ENCODE measurements at regions not wholly inside any gene's neighbourhood (a gene's known extent, or its start where the extent isn't known, plus 50 kb on each side); places are given as distances from the start of the nearest gene placed in this dataset.

GRCh38 chr10:2861632-2862210 is 205.6 kb upstream of the PFKP start:
- Mint-ChIP-seq H3K4me1 (ENCODE audit: unreplicated experiment) (no peaks in the 10 kb centered on the region), H3K27ac (no peak overlapping the region), H3K36me3 (no peaks in the 10 kb centered on the region), H3K9me3 (peaks cover 5% of the 10 kb centered on the region), H3K4me3 (no peak overlapping the region), H3K27me3 (peaks cover 41% of the 10 kb centered on the region)
- no peak for TF ChIP-seq CTCF (conservative IDR thresholded peaks at IDR 0.05)
- DNase-seq (ENCODE audit: extremely low spot score, unreplicated experiment) = no peak

- H3K4me1 Mint-ChIP-seq (ENCODE audit: unreplicated experiment) = no peaks in the 10 kb centered on the region
- H3K9me3 Mint-ChIP-seq = peaks cover 5% of the 10 kb centered on the region
- no peak for DNase-seq (ENCODE audit: extremely low spot score, unreplicated experiment)
- TF ChIP-seq CTCF (conservative IDR thresholded peaks at IDR 0.05) = no peak
- H3K36me3 Mint-ChIP-seq = no peaks in the 10 kb centered on the region
- H3K27me3 Mint-ChIP-seq = peaks cover 61% of the 10 kb centered on the region
- no peak overlapping the region for H3K27ac Mint-ChIP-seq
- no peak overlapping the region for H3K4me3 Mint-ChIP-seq
Observed at GRCh38 chr10:2858452-2858851, 208.9 kb upstream of the PFKP start.

GRCh38 chr10:2856598-2856997 is 210.8 kb upstream of the PFKP start:
- H3K4me3 Mint-ChIP-seq = no peak overlapping the region
- no peak for DNase-seq (ENCODE audit: extremely low spot score, unreplicated experiment)
- peaks cover 67% of the 10 kb centered on the region for H3K27me3 Mint-ChIP-seq
- H3K4me1 Mint-ChIP-seq (ENCODE audit: unreplicated experiment) = no peaks in the 10 kb centered on the region
- peaks cover 5% of the 10 kb centered on the region for H3K9me3 Mint-ChIP-seq
- no peaks in the 10 kb centered on the region for H3K36me3 Mint-ChIP-seq
- no peak for TF ChIP-seq CTCF (conservative IDR thresholded peaks at IDR 0.05)
- no peak overlapping the region for H3K27ac Mint-ChIP-seq

GRCh38 chr10:2852574-2853323 is 214.6 kb upstream of the PFKP start:
- no peak for TF ChIP-seq CTCF (conservative IDR thresholded peaks at IDR 0.05)
- no peak overlapping the region for H3K4me3 Mint-ChIP-seq
- DNase-seq (ENCODE audit: extremely low spot score, unreplicated experiment) = no peak
- H3K36me3 Mint-ChIP-seq = no peaks in the 10 kb centered on the region
- H3K27me3 Mint-ChIP-seq = peaks cover 47% of the 10 kb centered on the region
- H3K9me3 Mint-ChIP-seq = no peaks in the 10 kb centered on the region
- no peak overlapping the region for H3K27ac Mint-ChIP-seq
- no peaks in the 10 kb centered on the region for H3K4me1 Mint-ChIP-seq (ENCODE audit: unreplicated experiment)

GRCh38 chr10:2851566-2851965 is 215.8 kb upstream of the PFKP start:
- no peak for DNase-seq (ENCODE audit: extremely low spot score, unreplicated experiment)
- Mint-ChIP-seq H3K27ac (no peak overlapping the region), H3K4me3 (no peak overlapping the region), H3K4me1 (ENCODE audit: unreplicated experiment) (no peaks in the 10 kb centered on the region), H3K9me3 (no peaks in the 10 kb centered on the region), H3K36me3 (no peaks in the 10 kb centered on the region), H3K27me3 (peaks cover 39% of the 10 kb centered on the region)
- TF ChIP-seq CTCF (conservative IDR thresholded peaks at IDR 0.05) = no peak
